T-helper 2 cell (primary cell): ENCODE measurements at regions not wholly inside any gene's neighbourhood (a gene's known extent, or its start where the extent isn't known, plus 50 kb on each side); places are given as distances from the start of the nearest gene placed in this dataset.
A peak's percentile ranks its signal among the peaks of the same experiment; 100 is the strongest.
"Not testable (repeated sequence)": the region's sequence is repeated elsewhere in the genome, so short reads cannot be mapped to it uniquely, and the experiment has no call there.

Source experiments
- DNase-seq, 5 experiments: peaks; one replicate each; pipeline versions ENCODE4 v3.0.0 to v3.0.0-alpha.2; 2012 to 2022

- no peak for DNase-seq
Observed at GRCh38 chr4:117821834-117822233, 212.5 kb upstream of the NDST3 start.

DNA sequence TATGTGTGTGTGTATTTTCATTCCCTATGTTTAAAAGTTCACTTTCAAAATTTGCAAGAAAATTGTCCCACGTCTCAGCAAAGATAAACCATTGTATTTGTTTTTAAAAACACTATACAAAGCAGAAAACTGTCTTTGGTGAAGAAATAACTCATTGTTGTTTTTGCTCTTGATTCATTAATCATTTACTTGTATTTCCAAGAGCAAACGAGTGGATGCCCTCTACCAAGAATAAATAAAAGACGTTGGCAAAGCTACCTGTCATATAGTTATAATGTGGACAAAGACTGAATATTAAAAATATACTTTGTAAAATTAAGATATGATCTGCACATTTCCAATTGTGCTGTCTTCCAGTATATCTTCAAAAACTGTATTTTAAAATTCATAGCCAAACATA, 210.9 kb upstream of the NDST3 start:
- DNase-seq = no peak

GRCh38 chr4:117825600-117825999, 208.7 kb upstream of the NDST3 start:
- DNase-seq = no peak

DNA sequence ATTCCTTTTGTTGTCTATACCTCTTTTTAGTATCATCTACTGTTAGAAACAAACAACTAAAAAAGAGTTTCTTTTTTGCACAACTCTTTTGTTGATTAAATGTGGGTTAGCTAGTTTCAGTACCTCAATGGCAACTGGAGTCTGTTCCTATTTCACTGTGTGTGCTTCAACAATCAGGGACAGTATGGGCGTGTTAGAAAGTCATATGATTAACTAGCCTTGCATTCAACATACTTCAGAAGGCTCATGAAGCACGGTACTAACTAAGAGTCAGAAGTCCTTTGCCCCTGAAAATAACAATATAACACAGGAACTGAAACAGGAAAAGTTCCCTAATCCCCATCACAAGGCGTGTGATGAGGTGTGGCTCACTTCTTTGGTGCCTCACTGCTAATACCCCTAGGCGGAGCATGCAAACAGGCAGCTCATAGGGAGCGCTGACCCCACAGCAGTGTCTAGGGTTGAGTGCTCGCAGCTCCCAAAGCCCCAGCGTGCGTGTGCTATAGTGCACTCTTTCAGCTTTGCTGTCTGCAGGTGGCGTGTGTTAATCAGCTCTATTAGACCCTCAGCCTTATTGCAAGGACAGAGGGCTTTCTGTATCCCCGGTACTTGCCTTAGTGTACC, 203.1 kb upstream of the NDST3 start:
- no peak for DNase-seq

DNA sequence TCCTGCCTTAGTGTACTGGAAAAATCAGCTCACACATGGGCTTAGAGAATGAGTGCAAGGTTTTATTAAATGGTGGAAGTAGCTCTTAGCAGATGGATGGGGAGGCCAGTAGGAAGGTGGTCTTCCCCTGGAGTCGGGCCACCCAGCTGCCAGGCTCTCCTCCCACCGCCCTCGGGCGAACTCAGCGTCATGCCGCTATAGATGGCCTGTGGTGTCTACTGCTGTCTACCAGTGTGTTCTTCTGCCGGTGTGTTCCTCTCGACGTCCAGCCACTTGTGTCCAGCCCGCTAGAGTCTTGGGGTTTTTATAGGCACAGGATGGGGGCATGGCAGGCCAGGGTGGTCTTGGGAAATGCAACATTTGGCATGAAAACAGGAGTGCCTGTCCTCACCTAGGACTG, 198.7 kb upstream of the NDST3 start:
- no peak for DNase-seq

- no peak for DNase-seq
Observed at GRCh38 chr4:117844594-117844993, 189.7 kb upstream of the NDST3 start.

DNA sequence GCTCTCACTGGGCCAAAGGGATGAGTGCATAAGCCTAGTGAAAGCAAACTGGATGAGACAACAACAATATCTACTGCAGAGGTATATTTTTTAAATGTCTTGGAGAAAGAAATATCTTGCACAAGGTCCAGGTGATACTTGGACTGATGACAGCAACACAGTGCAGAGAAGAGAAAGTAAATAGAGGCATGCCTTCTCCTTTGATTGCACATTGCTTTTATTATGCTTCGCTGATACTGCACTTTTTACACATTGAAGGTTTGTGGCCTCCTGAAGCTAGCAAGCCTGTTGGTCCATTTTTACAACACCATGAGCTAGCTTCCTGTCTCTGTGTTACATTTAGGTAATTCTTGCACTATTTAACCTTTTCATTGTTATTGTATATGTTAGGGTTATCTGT, 189.0 kb upstream of the NDST3 start:
- no peak for DNase-seq

- DNase-seq = no peak
Observed at GRCh38 chr4:117847849-117848248, 186.4 kb upstream of the NDST3 start.

- DNase-seq = no peak
Observed at GRCh38 chr4:117868201-117868600, 166.1 kb upstream of the NDST3 start.

GRCh38 chr4:117873779-117874178, 160.5 kb upstream of the NDST3 start:
- DNase-seq = no peak

DNA sequence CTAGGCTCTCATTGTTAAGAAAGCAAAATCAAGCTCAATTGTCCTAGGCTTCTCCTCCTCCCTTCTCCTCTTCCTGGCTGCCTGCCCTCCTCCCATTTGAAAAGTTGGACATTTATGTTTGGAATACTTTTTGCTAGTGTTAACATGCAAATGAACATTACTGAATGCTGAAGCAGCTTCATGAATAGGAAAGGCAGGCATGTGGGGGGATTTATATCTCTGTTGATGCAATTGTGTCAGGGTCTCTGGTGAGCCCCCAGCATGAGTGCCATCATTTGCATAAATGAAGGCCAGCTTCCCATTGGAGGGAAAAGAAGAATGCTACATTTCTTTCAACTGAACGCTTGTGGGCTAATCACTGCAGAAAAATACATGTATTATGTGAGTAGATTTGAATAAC, 160.1 kb upstream of the NDST3 start:
- no peak for DNase-seq

GRCh38 chr4:117889978-117890377, 144.3 kb upstream of the NDST3 start:
- no peak for DNase-seq

DNA sequence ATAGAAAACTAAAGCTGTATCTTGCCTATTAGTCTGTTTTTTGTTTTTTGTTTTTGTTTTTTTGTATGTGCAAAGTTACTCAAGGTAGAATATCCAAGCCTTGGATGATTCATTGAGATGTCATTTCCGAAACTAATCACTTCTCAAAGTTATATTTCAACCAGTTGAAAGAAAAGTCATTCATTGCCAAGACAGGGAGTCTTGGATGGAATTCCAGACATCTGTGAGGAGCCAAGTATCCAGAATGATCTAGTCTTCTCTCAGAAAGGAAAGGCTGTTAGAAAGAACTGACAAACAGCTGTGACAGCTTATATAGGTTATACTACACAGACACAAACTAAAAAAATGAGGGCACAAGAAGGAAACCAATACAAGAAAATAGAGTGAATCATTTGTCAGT, 141.1 kb upstream of the NDST3 start:
- no peak for DNase-seq

DNA sequence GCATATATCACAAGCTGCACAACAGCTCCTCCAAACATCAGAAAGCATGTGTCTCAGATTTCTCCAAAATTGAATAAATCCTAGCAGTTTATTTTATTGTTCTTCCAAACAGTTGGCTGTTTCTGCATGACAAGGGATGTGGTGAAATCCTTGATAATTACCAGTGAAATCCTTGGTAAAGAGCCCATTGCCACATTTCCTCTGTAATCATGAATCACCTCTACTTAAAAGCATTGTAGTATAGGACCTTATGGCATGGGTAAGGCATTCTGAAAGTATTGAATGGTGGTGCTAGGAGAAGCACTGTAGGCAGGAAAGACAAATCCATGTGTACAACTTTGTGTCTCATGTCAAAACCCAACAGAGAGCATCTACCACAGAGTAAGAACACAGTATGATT, 135.8 kb upstream of the NDST3 start:
- no peak for DNase-seq

DNA sequence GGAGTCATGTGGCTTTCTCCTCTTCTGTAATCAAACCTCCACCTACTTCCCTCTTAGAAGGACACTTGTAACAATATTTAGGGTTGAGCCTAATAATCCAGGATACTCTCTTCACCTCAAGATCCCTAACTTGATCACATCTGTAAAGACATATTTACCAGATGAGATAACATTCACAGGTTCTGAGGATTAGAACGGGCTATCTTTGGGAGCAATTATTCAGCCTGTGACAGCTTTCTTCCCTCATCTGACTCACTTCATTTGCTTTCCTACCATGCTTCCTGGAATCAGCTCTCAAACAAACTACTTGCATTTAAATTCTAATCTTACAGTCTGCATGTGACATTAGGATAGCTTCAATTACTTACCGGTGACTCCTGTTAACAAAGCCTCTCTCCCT, 133.5 kb upstream of the NDST3 start:
- no peak for DNase-seq

- no peak for DNase-seq
Observed at GRCh38 chr4:117907646-117908045, 126.6 kb upstream of the NDST3 start.

GRCh38 chr4:117908306-117909207, 125.7 kb upstream of the NDST3 start:
- no peak for DNase-seq

DNA sequence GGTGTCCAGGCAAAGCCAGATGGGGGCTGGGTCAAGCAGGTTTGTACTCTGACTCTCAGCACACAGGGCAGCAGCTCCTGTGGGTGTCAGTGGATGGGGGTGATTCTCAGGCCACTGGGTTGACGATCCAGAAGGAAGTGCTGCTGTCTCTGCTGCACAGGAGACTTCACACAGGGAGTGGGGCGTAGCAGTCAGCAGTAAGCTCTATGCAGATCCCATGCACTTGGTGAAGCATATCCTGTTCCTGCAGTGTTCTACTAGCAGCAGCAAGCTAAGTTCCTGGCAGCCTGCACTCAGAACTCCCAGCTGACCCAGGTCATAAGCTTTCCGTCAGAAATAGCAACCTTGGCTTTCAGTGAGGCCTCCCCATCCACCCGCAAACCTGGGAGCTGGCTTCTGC, 117.6 kb upstream of the NDST3 start:
- DNase-seq = no peak

DNA sequence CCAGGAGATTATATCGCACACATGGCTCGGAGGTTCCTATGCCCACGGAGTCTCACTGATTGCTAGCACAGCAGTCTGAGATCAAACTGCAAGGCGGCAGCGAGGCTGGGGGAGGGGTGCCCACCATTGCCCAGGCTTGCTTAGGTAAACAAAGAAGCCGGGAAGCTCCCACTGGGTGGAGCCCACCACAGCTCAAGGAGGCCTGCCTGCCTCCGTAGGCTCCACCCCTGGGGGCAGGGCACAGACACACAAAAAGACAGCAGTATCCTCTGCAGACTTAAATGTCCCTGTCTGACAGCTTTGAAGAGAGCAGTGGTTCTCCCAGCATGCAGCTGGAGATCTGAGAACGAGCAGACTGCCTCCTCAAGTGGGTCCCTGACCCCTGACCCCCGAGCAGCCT, 112.0 kb upstream of the NDST3 start:
- DNase-seq = not testable (repeated sequence)

- not testable (repeated sequence) for DNase-seq
Observed at GRCh38 chr4:117927823-117928222, 106.5 kb upstream of the NDST3 start.

DNA sequence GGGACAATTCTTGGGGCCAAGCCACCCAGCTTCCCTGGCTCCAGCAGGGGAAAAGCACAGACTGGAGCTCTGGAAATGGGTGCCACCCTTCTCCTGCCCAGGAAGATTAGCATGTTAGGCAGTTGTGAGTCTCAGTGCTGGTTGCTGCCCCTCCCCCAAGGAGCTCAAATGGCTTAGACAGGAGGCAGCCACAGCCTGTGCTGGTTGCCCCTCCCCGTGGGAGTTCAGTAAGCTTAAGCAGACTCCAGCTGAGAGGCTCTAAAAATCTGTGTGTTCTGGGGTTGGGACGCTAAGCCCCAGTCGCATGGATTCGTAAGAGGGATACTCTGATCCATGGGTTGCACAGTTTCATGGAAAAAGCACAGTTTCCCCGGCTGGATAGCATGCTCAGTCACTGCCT, 92.7 kb upstream of the NDST3 start:
- no peak for DNase-seq

- no peak for DNase-seq
Observed at GRCh38 chr4:117949621-117950020, 84.7 kb upstream of the NDST3 start.

GRCh38 chr4:117957571-117957970, 76.7 kb upstream of the NDST3 start:
- DNase-seq = no peak

GRCh38 chr4:117965622-117966021, 68.7 kb upstream of the NDST3 start:
- DNase-seq = peak in 1 of 5 experiments; percentile 51
